Brain microvascular endothelial cell (primary cell): ENCODE measurements at regions not wholly inside any gene's neighbourhood (a gene's known extent, or its start where the extent isn't known, plus 50 kb on each side); places are given as distances from the start of the nearest gene placed in this dataset.
"Not testable (repeated sequence)": the region's sequence is repeated elsewhere in the genome, so short reads cannot be mapped to it uniquely, and the experiment has no call there.

Experiments used
- DNase-seq: peaks from one replicate; pipeline ENCODE4 v3.0.0-alpha.2; 2020
- H3K27ac ChIP-seq: fragments of 250-450 bp; sonication (Bioruptor Pico); 2 replicates; pipeline ENCODE4 v1.5.1; 2020; ENCODE audit warnings: mild to moderate bottlenecking, moderate library complexity
- H3K27me3 ChIP-seq: fragments of 250-450 bp; sonication (Bioruptor Pico); replicated peaks from 2 replicates; pipeline ENCODE4 v1.5.1; 2020; ENCODE audit warnings: mild to moderate bottlenecking
- H3K36me3 ChIP-seq: fragments of 250-450 bp; sonication (Bioruptor Pico); replicated peaks from 2 replicates; pipeline ENCODE4 v1.5.1; 2020; ENCODE audit warnings: mild to moderate bottlenecking
- H3K4me3 ChIP-seq: 2 replicates; pipeline ENCODE4 v1.5.1; 2011; ENCODE audit warnings: low read depth, mild to moderate bottlenecking, control low read depth, low read length, moderate library complexity
- CTCF ChIP-seq: IDR thresholded peaks from 2 replicates; pipeline ENCODE4 v1.5.1; 2011; ENCODE audit warnings: low read depth, mild to moderate bottlenecking, moderate library complexity, low read length, control low read depth, inconsistent platforms; ENCODE audit errors: missing control alignments
- in situ Hi-C: cut with HindIII; loops from 2 replicates; pipeline ENCODE4 v1.10.0; 2017; ENCODE audit warnings: low sequenced_read_pairs, low pct_ligation_motif_present

- no peak overlapping the region for H3K4me3 ChIP-seq
- H3K36me3 ChIP-seq: no peaks in the 10 kb centered on the region
- in situ Hi-C loops: no loop called here
- no peak for TF ChIP-seq CTCF
- DNase-seq: peak; percentile 81
- no peaks in the 10 kb centered on the region for H3K27me3 ChIP-seq
- H3K27ac ChIP-seq: peak overlapping the region; percentile 61
Measured at GRCh38 chr4:175330652-175331051, 412.5 kb downstream of the ADAM29 start.

GRCh38 chr4:175335331-175335730, 417.2 kb downstream of the ADAM29 start:
- in situ Hi-C loops: no loop called here
- Histone ChIP-seq H3K27me3 (no peaks in the 10 kb centered on the region), H3K4me3 (no peak overlapping the region), H3K27ac (no peak overlapping the region), H3K36me3 (no peaks in the 10 kb centered on the region)
- no peak for TF ChIP-seq CTCF
- DNase-seq: no peak

GRCh38 chr4:175336570-175336969, 418.4 kb downstream of the ADAM29 start:
- H3K36me3 ChIP-seq, H3K4me3 ChIP-seq, DNase-seq, in situ Hi-C loops, H3K27me3 ChIP-seq, H3K27ac ChIP-seq: not testable (repeated sequence)

GRCh38 chr4:175339100-175339707, 421.0 kb downstream of the ADAM29 start:
- no peaks in the 10 kb centered on the region for H3K27me3 ChIP-seq
- in situ Hi-C loops: no loop called here
- H3K36me3 ChIP-seq: no peaks in the 10 kb centered on the region
- H3K4me3 ChIP-seq: no peak overlapping the region
- no peak for TF ChIP-seq CTCF
- no peak overlapping the region for H3K27ac ChIP-seq
- peak; percentile 87 for DNase-seq

GRCh38 chr4:175341203-175341755, 423.1 kb downstream of the ADAM29 start:
- no peak for TF ChIP-seq CTCF
- H3K27me3 ChIP-seq: no peaks in the 10 kb centered on the region
- no peak for DNase-seq
- no peak overlapping the region for H3K27ac ChIP-seq
- H3K36me3 ChIP-seq: no peaks in the 10 kb centered on the region
- in situ Hi-C loops: no loop called here
- no peak overlapping the region for H3K4me3 ChIP-seq

- TF ChIP-seq CTCF: no peak
- in situ Hi-C loops: no loop called here
- H3K4me3 ChIP-seq: no peak overlapping the region
- DNase-seq: no peak
- no peaks in the 10 kb centered on the region for H3K36me3 ChIP-seq
- H3K27ac ChIP-seq: no peak overlapping the region
- H3K27me3 ChIP-seq: no peaks in the 10 kb centered on the region
Measured at GRCh38 chr4:175346376-175346775, 428.2 kb downstream of the ADAM29 start.
